PC-3 (cell line): ENCODE measurements at regions not wholly inside any gene's neighbourhood (a gene's known extent, or its start where the extent isn't known, plus 50 kb on each side); places are given as distances from the start of the nearest gene placed in this dataset.
"Not testable (repeated sequence)": the region's sequence is repeated elsewhere in the genome, so short reads cannot be mapped to it uniquely, and the experiment has no call there.

Experiments
- CTCF ChIP-seq: fragments of 300-600 bp; sonication (generic); conservative IDR thresholded peaks from 2 replicates; pipeline ENCODE4 v1.5.1; 2017; ENCODE audit warnings: antibody characterized with exemption, low read depth, mild to moderate bottlenecking, low read length
- EZH2 ChIP-seq: fragments of 300-600 bp; sonication (generic); IDR thresholded peaks from one replicate; pipeline ENCODE4 v1.6.1; 2017; ENCODE audit warnings: antibody characterized with exemption, mild to moderate bottlenecking, low read length; ENCODE audit not compliant: unreplicated experiment
- EZH2phosphoT487 ChIP-seq: fragments of 300-600 bp; sonication (generic); IDR thresholded peaks from 2 replicates; pipeline ENCODE4 v1.6.1; 2018; ENCODE audit warnings: mild to moderate bottlenecking, antibody characterized with exemption, low read length, borderline replicate concordance

- TF ChIP-seq CTCF, EZH2phosphoT487, EZH2: not testable (repeated sequence)
Measured at GRCh38 chr7:29646116-29646515, 82.5 kb downstream of the PRR15 start.
